Stimulated activated CD8-positive, alpha-beta memory T cell treated with anti-CD3 and anti-CD28 coated beads, Interleukin-4, amount 100 ng/mL, for 1 hour (primary cell): ENCODE measurements at regions not wholly inside any gene's neighbourhood (a gene's known extent, or its start where the extent isn't known, plus 50 kb on each side); places are given as distances from the start of the nearest gene placed in this dataset.
"Not testable (repeated sequence)": the region's sequence is repeated elsewhere in the genome, so short reads cannot be mapped to it uniquely, and the experiment has no call there.

ENCODE experiments used
- DNase-seq, 2 donors: peaks; one replicate each; pipeline ENCODE4 v3.0.0-alpha.2; 2020; ENCODE audit warnings: low read depth in 2 of 2, low spot score in 1 of 2

- no peak for DNase-seq
Measured at GRCh38 chr21:28104346-28104745, 888.3 kb downstream of the LTN1 start.

- DNase-seq: no peak
Measured at GRCh38 chr21:28100366-28100765, 892.3 kb downstream of the LTN1 start.

DNA sequence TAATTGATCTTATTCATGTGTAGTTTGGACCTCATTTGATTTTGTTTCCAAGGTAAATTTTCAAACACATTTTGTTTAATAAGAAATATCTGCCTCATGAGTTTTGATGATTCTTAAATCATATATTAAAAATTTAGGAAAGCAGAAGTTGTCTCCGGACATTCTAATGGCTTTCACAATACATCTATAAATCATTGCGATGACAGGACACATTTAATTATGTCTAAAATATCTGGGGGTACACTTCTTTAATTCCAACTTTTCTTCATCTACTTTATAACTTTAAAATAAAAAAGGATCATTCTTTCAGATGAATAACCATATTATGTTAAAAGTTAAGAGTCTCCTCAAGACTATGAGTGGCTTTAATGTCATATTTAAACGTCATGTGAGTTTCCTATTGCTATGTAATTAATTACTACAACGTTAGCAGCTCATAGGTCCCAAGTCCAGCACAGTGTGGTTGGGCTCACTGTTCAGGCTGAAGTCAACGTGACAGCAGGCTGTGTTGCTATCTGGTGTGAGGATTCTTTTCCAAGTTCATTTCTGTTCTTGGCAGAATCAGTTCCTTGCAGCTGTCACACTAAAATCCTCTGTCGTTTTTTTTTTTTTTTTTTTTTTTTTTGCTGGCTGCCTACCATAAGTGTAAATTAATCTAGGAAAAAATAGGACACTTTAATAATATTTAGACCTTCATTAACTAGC is 893.5 kb downstream of the LTN1 start:
- DNase-seq: no peak

GRCh38 chr21:28091466-28091865 is 901.2 kb downstream of the LTN1 start:
- no peak for DNase-seq

GRCh38 chr21:28090546-28090945 is 902.1 kb downstream of the LTN1 start:
- DNase-seq: no peak

- DNase-seq: no peak
Measured at GRCh38 chr21:28089599-28090441, 902.9 kb downstream of the LTN1 start.

DNA sequence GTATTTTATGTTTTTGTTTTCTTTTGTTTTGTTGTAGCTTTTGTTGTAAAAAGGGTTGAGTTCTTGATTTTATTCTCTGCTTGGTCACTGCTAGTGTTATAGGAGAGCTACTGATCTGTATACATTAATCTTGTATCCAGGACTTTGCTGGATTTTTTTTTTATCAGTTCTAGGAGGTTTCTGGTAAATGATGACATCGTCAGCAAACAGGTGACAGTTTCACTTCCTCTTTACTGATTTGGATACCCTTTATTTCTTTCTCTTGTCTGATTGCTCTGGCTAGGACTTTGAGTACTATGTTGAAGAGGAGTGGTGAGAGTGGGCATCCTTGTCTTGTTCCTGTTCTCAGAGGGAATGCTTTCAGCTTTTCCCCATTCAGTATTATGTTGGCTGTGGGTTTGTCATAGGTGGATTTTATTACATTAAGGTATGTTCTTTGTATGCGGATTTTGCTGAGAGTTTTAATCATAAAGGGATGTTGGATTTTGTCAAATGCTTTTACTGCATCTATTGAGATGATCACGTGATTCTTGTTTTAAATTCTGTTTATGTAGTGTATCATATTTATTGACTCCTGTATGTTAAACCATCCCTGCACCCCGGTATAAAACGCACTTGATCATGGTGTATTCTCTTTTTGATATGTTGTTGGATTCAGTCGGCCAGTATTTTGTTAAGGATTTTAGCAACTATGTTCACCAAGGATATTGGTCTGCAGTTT is 905.7 kb downstream of the LTN1 start:
- no peak for DNase-seq

GRCh38 chr21:28084951-28085350 is 907.7 kb downstream of the LTN1 start:
- no peak for DNase-seq

GRCh38 chr21:28083350-28083749 is 909.3 kb downstream of the LTN1 start:
- DNase-seq: no peak

DNA sequence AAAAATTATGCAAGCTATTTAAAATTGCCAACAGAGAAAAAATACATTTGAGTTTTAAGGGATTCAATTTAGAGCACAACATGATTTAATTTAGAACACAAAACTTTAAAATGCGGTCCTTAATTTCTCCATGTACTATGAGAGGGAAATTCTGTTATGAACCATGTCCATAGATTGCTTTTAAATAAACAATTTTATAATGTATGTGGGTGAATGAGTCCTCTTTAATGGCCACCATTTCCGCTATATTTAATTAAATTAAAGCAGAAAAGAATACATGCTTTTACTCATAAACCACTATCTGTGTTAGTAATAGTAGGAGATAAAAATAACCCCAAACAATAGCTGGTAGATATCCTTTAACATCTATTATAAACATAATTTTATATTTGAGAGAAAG is 914.6 kb downstream of the LTN1 start:
- no peak for DNase-seq

DNA sequence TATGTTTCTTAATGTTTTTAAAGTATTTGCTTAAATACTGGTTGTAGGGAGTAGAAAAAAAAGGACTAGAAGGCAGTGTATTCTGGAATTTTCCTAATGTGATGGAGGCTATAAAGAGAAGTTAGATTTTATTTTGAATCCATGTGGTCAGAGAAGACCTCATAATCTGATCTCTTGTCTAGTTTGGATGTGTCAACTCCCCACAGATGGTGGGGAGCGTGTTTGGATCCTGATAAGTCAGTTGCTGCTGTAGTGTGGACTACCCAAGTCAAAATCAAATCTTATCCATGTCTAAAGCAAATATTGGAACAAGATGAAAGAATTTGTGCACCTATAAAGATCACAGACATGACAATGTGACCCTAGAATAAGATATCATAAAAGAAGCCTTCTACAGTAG is 918.0 kb downstream of the LTN1 start:
- no peak for DNase-seq

- no peak for DNase-seq
Measured at GRCh38 chr21:28072601-28073000, 920.1 kb downstream of the LTN1 start.

GRCh38 chr21:28069450-28069923 is 923.2 kb downstream of the LTN1 start:
- no peak for DNase-seq

GRCh38 chr21:28068455-28069358 is 924.0 kb downstream of the LTN1 start:
- no peak for DNase-seq

DNA sequence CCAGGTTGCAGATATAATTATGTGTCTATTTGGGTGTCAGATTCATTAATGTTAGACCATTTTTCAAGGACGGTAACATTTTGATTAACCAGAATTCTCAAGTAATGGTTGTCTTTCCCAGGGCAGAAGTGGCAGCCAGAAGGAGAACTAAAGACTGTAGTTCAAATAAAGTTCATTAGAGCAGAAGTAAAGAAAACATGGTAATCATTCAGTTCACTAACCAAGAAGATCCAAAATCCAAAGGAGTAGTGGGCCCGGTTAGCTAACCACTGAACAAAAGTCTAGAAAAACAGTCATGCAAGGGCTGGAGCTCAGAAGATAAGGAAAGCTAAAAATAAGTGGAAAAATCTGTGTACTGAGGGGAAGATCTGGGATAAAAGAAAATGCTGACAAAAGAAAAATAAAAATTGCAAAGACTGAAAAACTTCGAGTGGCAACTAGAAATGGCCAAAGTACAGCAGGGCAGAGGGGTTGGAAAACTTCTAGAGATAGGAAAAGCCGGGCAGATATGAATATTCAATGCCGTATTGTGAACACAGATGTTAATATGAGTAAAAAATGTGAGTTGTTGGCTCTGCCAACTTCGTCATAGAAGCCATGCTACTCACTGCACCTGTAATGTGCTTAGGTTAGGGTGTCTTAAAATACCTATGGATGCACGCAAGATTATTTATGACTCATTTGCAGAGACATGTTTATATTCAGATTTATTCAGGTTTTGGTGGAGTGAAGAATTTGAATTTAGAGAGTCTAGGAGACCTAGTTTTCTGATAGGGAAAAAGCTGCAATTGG is 925.9 kb downstream of the LTN1 start:
- no peak for DNase-seq

DNA sequence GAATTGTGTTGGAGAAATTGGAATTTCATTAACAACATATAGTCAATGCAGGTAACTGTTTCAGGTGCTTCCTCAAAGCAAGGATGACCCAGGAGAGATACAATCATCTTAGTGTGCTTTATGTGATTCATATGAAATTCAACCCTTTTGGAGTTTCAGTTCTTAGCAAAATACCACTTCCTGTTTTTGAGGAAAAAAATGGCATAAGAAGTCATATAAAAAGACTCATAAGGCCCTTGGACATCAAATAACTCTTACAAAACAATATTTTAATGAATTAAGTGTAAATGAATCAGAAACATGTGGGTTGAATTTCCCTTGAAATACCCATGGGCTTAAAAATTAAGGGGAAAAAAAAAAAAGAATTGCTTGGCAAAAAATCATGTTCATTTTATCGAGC is 926.6 kb downstream of the LTN1 start:
- no peak for DNase-seq

GRCh38 chr21:28063241-28064216 is 929.1 kb downstream of the LTN1 start:
- no peak for DNase-seq

GRCh38 chr21:28052956-28053355 is 939.7 kb downstream of the LTN1 start:
- not testable (repeated sequence) for DNase-seq

GRCh38 chr21:28051649-28052048 is 941.0 kb downstream of the LTN1 start:
- not testable (repeated sequence) for DNase-seq
